ENCODE measurements at regions not wholly inside any gene's neighbourhood (a gene's known extent, or its start where the extent isn't known, plus 50 kb on each side); places are given as distances from the start of the nearest gene placed in this dataset.
"Not testable (repeated sequence)": the region's sequence is repeated elsewhere in the genome, so short reads cannot be mapped to it uniquely, and the experiment has no call there.

DNA sequence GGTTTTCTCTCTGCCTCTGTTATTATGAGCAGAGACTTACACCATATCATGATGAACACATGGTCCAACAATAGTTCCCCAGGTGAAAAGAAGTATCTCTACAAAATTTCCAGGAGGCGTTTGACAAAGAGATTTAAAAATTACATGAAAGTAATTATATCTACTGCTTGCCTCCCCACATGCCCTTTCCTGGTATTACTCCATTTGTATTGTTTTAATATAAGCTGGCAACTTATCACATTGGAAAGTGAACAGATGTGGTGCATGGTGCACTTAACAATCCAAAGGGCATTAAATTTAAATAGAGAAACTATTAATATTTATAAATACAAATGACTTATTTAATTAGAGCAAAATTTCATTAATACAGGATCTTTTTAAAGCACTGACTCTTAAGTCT lies 638.2 kb downstream of the ANKRD7 start:
- H3K27me3 ChIP-seq (ENCODE audit: control insufficient read depth in 4 of 4, insufficient read depth in 4 of 4, low read length in 3 of 4): no peaks in the 10 kb centered on the region
- no peaks in the 10 kb centered on the region for H3K4me1 ChIP-seq (ENCODE audit: control insufficient read depth in 4 of 4, insufficient read depth in 4 of 4, low read length in 3 of 4)
- WGBS: 65% methylated on average over 1 of the region's 1 CpG

DNA sequence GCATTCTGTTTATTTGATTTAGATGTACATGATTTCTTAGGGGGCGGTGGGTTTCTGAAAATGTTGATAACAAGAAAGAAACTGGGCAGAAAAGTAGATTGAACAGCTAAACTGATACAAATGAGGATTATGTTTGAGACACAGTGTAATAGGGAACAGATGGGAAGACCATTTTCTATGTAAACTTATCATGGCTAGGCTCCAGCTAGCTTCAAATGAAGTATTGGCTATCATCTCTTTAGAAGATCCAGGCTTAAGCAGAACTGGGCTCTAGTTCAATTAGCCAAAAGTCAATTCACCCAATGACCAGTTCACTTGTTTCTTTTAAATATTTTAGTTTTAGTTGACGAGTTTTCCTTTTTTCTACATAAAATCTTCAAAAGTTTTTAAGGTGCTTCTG lies 639.5 kb downstream of the ANKRD7 start:
- no peak overlapping the region for H3K27ac ChIP-seq (ENCODE audit: low read depth in 1 of 2, low read length in 2 of 2)
- no peaks in the 10 kb centered on the region for H3K9me3 ChIP-seq (ENCODE audit: control insufficient read depth in 4 of 4, low read length in 3 of 4)
- TF ChIP-seq SP1 (IDR thresholded peaks at IDR 0.05): no peak
- no peak for TF ChIP-seq JUND (IDR thresholded peaks at IDR 0.05)
- TF ChIP-seq RXRA (IDR thresholded peaks at IDR 0.05): no peak
- no peak for TF ChIP-seq HNF4G (IDR thresholded peaks at IDR 0.05)
- no peak for TF ChIP-seq EGR1 (IDR thresholded peaks at IDR 0.05; ENCODE audit: low read depth in 2 of 2)
- TF ChIP-seq, protein P1, sequence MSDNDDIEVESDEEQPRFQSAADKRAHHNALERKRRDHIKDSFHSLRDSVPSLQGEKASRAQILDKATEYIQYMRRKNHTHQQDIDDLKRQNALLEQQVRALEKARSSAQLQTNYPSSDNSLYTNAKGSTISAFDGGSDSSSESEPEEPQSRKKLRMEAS (IDR thresholded peaks at IDR 0.05): no peak
- TF ChIP-seq NR2F2 (IDR thresholded peaks at IDR 0.05): no peak
- H3K9ac ChIP-seq (ENCODE audit: low read depth in 1 of 2, low read length in 2 of 2): no peak overlapping the region
- no peak overlapping the region for H3K4me3 ChIP-seq (ENCODE audit: low read depth in 1 of 3, low read length in 3 of 3)
- WGBS: 69% methylated on average over 2 of the region's 2 CpGs
- no peaks in the 10 kb centered on the region for H3K27me3 ChIP-seq (ENCODE audit: control insufficient read depth in 4 of 4, insufficient read depth in 4 of 4, low read length in 3 of 4)
- no peak for DNase-seq (ENCODE audit: low spot score)
- H3K36me3 ChIP-seq (ENCODE audit: control insufficient read depth in 4 of 4, insufficient read depth in 3 of 4, low read depth in 1 of 4, low read length in 3 of 4): no peaks in the 10 kb centered on the region
- no peaks in the 10 kb centered on the region for H3K4me1 ChIP-seq (ENCODE audit: control insufficient read depth in 4 of 4, insufficient read depth in 4 of 4, low read length in 3 of 4)

More for the DNA sequence above, 638.2 kb downstream of the ANKRD7 start:
- Histone ChIP-seq H3K9ac (ENCODE audit: low read depth in 1 of 2, low read length in 2 of 2) (no peak overlapping the region), H3K4me3 (ENCODE audit: low read depth in 1 of 3, low read length in 3 of 3) (no peak overlapping the region), H3K36me3 (ENCODE audit: control insufficient read depth in 4 of 4, insufficient read depth in 3 of 4, low read depth in 1 of 4, low read length in 3 of 4) (no peaks in the 10 kb centered on the region), H3K9me3 (ENCODE audit: control insufficient read depth in 4 of 4, low read length in 3 of 4) (peaks cover 0 to 3% (median 0%) of the 10 kb centered on the region in 4 donors), H3K27ac (ENCODE audit: low read depth in 1 of 2, low read length in 2 of 2) (no peak overlapping the region)
- no peak for TF ChIP-seq CTCF (IDR thresholded peaks at IDR 0.05; ENCODE audit: low read depth, low read length, missing input control)
- no peak for TF ChIP-seq HNF4A (conservative IDR thresholded peaks at IDR 0.05)
- TF ChIP-seq TAF1 (conservative IDR thresholded peaks at IDR 0.05): no peak
- no peak for TF ChIP-seq JUND (IDR thresholded peaks at IDR 0.05)
- TF ChIP-seq, protein P1 (IDR thresholded peaks at IDR 0.05): no peak
- no peak for TF ChIP-seq HNF4G (IDR thresholded peaks at IDR 0.05)
- no peak for TF ChIP-seq ATF3 (IDR thresholded peaks at IDR 0.05)
- no peak for DNase-seq (ENCODE audit: low spot score)

- Histone ChIP-seq H3K9me3 (ENCODE audit: control insufficient read depth in 4 of 4, low read length in 3 of 4) (no peaks in the 10 kb centered on the region), H3K4me3 (ENCODE audit: low read depth in 1 of 3, low read length in 3 of 3) (no peak overlapping the region), H3K27me3 (ENCODE audit: control insufficient read depth in 4 of 4, insufficient read depth in 4 of 4, low read length in 3 of 4) (no peaks in the 10 kb centered on the region), H3K36me3 (ENCODE audit: control insufficient read depth in 4 of 4, insufficient read depth in 3 of 4, low read depth in 1 of 4, low read length in 3 of 4) (no peaks in the 10 kb centered on the region), H3K9ac (ENCODE audit: low read depth in 1 of 2, low read length in 2 of 2) (no peak overlapping the region), H3K4me1 (ENCODE audit: control insufficient read depth in 4 of 4, insufficient read depth in 4 of 4, low read length in 3 of 4) (no peaks in the 10 kb centered on the region), H3K27ac (ENCODE audit: low read depth in 1 of 2, low read length in 2 of 2) (no peak overlapping the region)
- 45% methylated on average over 3 of the region's 3 CpGs for whole genome bisulfite sequencing
- TF ChIP-seq SP1 (IDR thresholded peaks at IDR 0.05): no peak
- no peak for DNase-seq (ENCODE audit: low spot score)
These were observed 643.4 kb downstream of the ANKRD7 start for GRCh38 chr7:118867860-118868259.

DNA sequence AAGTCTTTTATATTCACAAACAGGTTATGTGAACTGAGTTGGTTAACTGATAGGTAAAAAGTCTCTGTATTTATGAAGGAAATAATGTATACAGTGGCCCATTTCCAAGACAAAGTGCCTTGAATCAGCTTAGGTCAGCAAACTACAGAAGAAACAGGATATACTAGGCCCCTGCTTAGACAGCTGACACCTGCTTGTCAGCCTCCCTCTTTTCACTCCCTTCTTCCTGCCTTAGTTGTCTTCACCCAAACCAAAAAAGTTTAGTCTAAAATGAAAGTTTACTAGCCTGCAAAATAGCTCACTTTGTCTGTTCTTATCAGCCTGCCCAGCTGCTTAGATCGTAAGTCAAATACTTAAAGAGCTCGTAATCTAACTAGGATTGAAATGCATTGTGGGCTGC lies 644.6 kb downstream of the ANKRD7 start:
- DNase-seq (ENCODE audit: low spot score); H3K9ac ChIP-seq (ENCODE audit: low read depth in 1 of 2, low read length in 2 of 2); H3K4me3 ChIP-seq (ENCODE audit: low read depth in 1 of 3, low read length in 3 of 3); H3K9me3 ChIP-seq (ENCODE audit: control insufficient read depth in 4 of 4, low read length in 3 of 4); H3K36me3 ChIP-seq (ENCODE audit: control insufficient read depth in 4 of 4, insufficient read depth in 3 of 4, low read depth in 1 of 4, low read length in 3 of 4); H3K4me1 ChIP-seq (ENCODE audit: control insufficient read depth in 4 of 4, insufficient read depth in 4 of 4, low read length in 3 of 4); H3K27me3 ChIP-seq (ENCODE audit: control insufficient read depth in 4 of 4, insufficient read depth in 4 of 4, low read length in 3 of 4); H3K27ac ChIP-seq (ENCODE audit: low read depth in 1 of 2, low read length in 2 of 2): not testable (repeated sequence)
- 62% methylated on average over 2 of the region's 2 CpGs for WGBS

Measured in liver (tissue), 8 donors.